22Rv1 (cell line): ENCODE measurements at regions not wholly inside any gene's neighbourhood (a gene's known extent, or its start where the extent isn't known, plus 50 kb on each side); places are given as distances from the start of the nearest gene placed in this dataset.

Source experiments
- ZFX ChIP-seq: fragments of 450-650 bp; IDR thresholded peaks from 2 replicates; pipeline ENCODE4 v1.6.1; 2017; ENCODE audit warnings: antibody characterized with exemption, borderline replicate concordance
- TF ChIP-seq, protein P1 (sequence below): fragments of 450-650 bp; IDR thresholded peaks from 2 replicates; pipeline ENCODE4 v1.5.1; 2017; ENCODE audit warnings: mild to moderate bottlenecking

DNA sequence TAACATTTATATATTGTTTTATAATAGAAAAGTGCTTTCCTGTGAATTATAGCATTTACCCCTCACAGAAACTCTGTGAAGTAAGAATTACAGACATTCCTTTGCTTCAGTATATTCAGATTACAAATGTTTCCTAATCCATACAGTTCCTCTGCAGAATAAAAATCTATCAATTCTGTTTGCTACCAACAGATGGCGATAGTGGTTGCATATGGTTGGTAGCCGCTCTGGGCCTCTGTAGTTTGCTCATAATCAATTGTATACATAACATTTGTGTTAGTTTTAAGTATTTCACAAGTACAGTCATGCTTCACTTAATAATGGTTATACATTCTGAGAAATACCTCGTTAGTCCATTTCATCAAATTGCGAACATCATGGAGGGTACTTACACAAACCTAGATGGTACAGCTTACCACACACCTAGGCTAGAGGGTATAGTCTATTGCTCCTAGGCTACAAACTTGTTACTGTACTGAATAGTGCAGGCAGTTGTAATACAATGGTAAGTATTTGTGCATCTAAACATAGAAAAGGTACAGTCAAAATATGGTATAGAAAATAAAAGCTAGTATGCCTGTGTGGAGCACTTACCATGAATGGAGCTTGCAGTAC lies 94.4 kb upstream of the STEAP4 start:
- TF ChIP-seq, protein P1, sequence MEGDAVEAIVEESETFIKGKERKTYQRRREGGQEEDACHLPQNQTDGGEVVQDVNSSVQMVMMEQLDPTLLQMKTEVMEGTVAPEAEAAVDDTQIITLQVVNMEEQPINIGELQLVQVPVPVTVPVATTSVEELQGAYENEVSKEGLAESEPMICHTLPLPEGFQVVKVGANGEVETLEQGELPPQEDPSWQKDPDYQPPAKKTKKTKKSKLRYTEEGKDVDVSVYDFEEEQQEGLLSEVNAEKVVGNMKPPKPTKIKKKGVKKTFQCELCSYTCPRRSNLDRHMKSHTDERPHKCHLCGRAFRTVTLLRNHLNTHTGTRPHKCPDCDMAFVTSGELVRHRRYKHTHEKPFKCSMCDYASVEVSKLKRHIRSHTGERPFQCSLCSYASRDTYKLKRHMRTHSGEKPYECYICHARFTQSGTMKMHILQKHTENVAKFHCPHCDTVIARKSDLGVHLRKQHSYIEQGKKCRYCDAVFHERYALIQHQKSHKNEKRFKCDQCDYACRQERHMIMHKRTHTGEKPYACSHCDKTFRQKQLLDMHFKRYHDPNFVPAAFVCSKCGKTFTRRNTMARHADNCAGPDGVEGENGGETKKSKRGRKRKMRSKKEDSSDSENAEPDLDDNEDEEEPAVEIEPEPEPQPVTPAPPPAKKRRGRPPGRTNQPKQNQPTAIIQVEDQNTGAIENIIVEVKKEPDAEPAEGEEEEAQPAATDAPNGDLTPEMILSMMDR = peak; percentile 95
- TF ChIP-seq ZFX = no peak
